ENCODE measurements at regions not wholly inside any gene's neighbourhood (a gene's known extent, or its start where the extent isn't known, plus 50 kb on each side); places are given as distances from the start of the nearest gene placed in this dataset.

DNA sequence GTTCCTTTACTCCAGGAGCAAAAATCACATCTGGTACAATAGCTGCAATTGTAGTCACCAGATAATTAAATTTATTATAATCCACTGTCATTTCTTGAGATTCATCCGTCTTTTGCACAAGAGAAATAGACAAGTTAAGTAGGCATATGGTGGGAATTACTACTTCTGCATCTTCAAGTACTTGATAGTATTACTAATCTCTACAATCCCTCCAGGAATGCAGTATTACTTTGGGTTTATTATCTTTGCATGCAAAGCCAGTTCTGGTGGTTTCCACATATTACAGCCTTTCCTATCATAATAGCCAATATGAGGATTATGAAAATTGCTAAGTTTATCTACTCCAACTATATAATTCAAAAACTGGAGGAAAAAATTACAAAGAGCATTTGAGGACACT is 254.1 kb downstream of the IKZF2 start:
- TF ChIP-seq, protein P1, sequence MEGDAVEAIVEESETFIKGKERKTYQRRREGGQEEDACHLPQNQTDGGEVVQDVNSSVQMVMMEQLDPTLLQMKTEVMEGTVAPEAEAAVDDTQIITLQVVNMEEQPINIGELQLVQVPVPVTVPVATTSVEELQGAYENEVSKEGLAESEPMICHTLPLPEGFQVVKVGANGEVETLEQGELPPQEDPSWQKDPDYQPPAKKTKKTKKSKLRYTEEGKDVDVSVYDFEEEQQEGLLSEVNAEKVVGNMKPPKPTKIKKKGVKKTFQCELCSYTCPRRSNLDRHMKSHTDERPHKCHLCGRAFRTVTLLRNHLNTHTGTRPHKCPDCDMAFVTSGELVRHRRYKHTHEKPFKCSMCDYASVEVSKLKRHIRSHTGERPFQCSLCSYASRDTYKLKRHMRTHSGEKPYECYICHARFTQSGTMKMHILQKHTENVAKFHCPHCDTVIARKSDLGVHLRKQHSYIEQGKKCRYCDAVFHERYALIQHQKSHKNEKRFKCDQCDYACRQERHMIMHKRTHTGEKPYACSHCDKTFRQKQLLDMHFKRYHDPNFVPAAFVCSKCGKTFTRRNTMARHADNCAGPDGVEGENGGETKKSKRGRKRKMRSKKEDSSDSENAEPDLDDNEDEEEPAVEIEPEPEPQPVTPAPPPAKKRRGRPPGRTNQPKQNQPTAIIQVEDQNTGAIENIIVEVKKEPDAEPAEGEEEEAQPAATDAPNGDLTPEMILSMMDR (IDR thresholded peaks at IDR 0.05): no peak
- no peak for TF ChIP-seq POLR2A (IDR thresholded peaks at IDR 0.05)

Data from esophagus squamous epithelium (tissue), 4 donors.